SK-N-SH treated with all-trans-retinoic acid at 6 μM for 48 hours (cell line): ENCODE measurements at regions not wholly inside any gene's neighbourhood (a gene's known extent, or its start where the extent isn't known, plus 50 kb on each side); places are given as distances from the start of the nearest gene placed in this dataset.

ENCODE experiments used
- ATAC-seq: fragments of 200-7000 bp; cut with Tn5 transposase; 3 replicates; pipeline ENCODE4 v1.9.1; 2020; ENCODE audit warnings: mild to moderate bottlenecking, moderate library complexity
- ARNTL ChIP-seq: fragments of 450-650 bp; formaldehyde crosslinking; IDR thresholded peaks from 2 replicates; pipeline ENCODE4 v1.5.0; 2020; ENCODE audit warnings: low read depth, mild to moderate bottlenecking, moderate library complexity, borderline replicate concordance
- BACH2 ChIP-seq: fragments of 250-450 bp; sonication (Bioruptor Pico); IDR thresholded peaks from 2 replicates; pipeline ENCODE4 v1.9.0; 2021; ENCODE audit warnings: mild to moderate bottlenecking, borderline replicate concordance
- CREB5 ChIP-seq: fragments of 250-450 bp; sonication (Bioruptor Pico); IDR thresholded peaks from 2 replicates; pipeline ENCODE4 v1.5.1; 2020; ENCODE audit warnings: low read depth, mild to moderate bottlenecking, moderate library complexity
- CSRNP3 ChIP-seq: fragments of 250-450 bp; sonication (Bioruptor Pico); IDR thresholded peaks from 2 replicates; pipeline ENCODE4 v1.5.1; 2021; ENCODE audit warnings: mild to moderate bottlenecking, moderate library complexity
- ESRRG ChIP-seq: fragments of 250-450 bp; sonication (Bioruptor Pico); IDR thresholded peaks from 2 replicates; pipeline ENCODE4 v1.6.1; 2021; ENCODE audit warnings: mild to moderate bottlenecking
- GLIS3 ChIP-seq: fragments of 250-450 bp; sonication (Bioruptor Pico); IDR thresholded peaks from 2 replicates; pipeline ENCODE4 v1.5.0; 2020; ENCODE audit warnings: mild to moderate bottlenecking, moderate library complexity
- ISL1 ChIP-seq: fragments of 250-450 bp; sonication (Bioruptor Pico); IDR thresholded peaks from 2 replicates; pipeline ENCODE4 v2.1.2; 2022; ENCODE audit warnings: mild to moderate bottlenecking, moderate library complexity
- OSR1 ChIP-seq: fragments of 250-450 bp; sonication (Bioruptor Pico); IDR thresholded peaks from 2 replicates; pipeline ENCODE4 v1.8.0; 2022; ENCODE audit warnings: moderate library complexity, mild to moderate bottlenecking, inconsistent platforms
- PATZ1 ChIP-seq: fragments of 250-450 bp; sonication (Bioruptor Pico); IDR thresholded peaks from 2 replicates; pipeline ENCODE4 v1.8.0; 2020; ENCODE audit warnings: mild to moderate bottlenecking, moderate library complexity, borderline replicate concordance
- POU6F1 ChIP-seq: fragments of 250-450 bp; sonication (Bioruptor Pico); IDR thresholded peaks from 2 replicates; pipeline ENCODE4 v1.8.0; 2021; ENCODE audit warnings: low read depth, mild to moderate bottlenecking, moderate library complexity, borderline replicate concordance
- RARB ChIP-seq: fragments of 250-450 bp; sonication (Bioruptor Pico); IDR thresholded peaks from 2 replicates; pipeline ENCODE4 v1.8.0; 2021; ENCODE audit warnings: mild to moderate bottlenecking, moderate library complexity
- SNAI2 ChIP-seq: fragments of 250-450 bp; sonication (Bioruptor Pico); IDR thresholded peaks from 2 replicates; pipeline ENCODE4 v1.5.0; 2020; ENCODE audit warnings: mild to moderate bottlenecking, moderate library complexity
- TCF4 ChIP-seq: fragments of 250-450 bp; sonication (Bioruptor Pico); IDR thresholded peaks from 2 replicates; pipeline ENCODE4 v1.8.0; 2021; ENCODE audit warnings: mild to moderate bottlenecking, moderate library complexity, borderline replicate concordance
- TOX ChIP-seq: fragments of 250-450 bp; sonication (Bioruptor Pico); IDR thresholded peaks from 2 replicates; pipeline ENCODE4 v1.8.0; 2021; ENCODE audit warnings: mild to moderate bottlenecking, moderate library complexity, borderline replicate concordance
- TSHZ2 ChIP-seq: fragments of 250-450 bp; sonication (Bioruptor Pico); IDR thresholded peaks from 2 replicates; pipeline ENCODE4 v1.5.0; 2020; ENCODE audit warnings: mild to moderate bottlenecking, moderate library complexity
- ZC3H10 ChIP-seq: fragments of 250-450 bp; sonication (Bioruptor Pico); IDR thresholded peaks from 2 replicates; pipeline ENCODE4 v1.5.1; 2021; ENCODE audit warnings: mild to moderate bottlenecking, moderate library complexity
- ZFP3 ChIP-seq: fragments of 250-450 bp; sonication (Bioruptor Pico); IDR thresholded peaks from 2 replicates; pipeline ENCODE4 v1.5.0; 2020; ENCODE audit warnings: mild to moderate bottlenecking, moderate library complexity
- ZFP30 ChIP-seq: fragments of 450-650 bp; formaldehyde crosslinking; IDR thresholded peaks from 2 replicates; pipeline ENCODE4 v1.5.0; 2022; ENCODE audit warnings: mild to moderate bottlenecking, moderate library complexity
- ZNF565 ChIP-seq: fragments of 450-650 bp; formaldehyde crosslinking; conservative IDR thresholded peaks from 2 replicates; pipeline ENCODE4 v1.5.0; 2020; ENCODE audit warnings: low read depth, mild to moderate bottlenecking, moderate library complexity
- ZNF70 ChIP-seq: fragments of 450-650 bp; formaldehyde crosslinking; IDR thresholded peaks from 2 replicates; pipeline ENCODE4 v1.5.0; 2020; ENCODE audit warnings: mild to moderate bottlenecking, moderate library complexity
- ZNF8 ChIP-seq: fragments of 450-650 bp; formaldehyde crosslinking; IDR thresholded peaks from 2 replicates; pipeline ENCODE4 v1.5.0; 2020; ENCODE audit warnings: mild to moderate bottlenecking, moderate library complexity

GRCh38 chr2:184201246-184201645 is 397.1 kb upstream of the ZNF804A start:
- no peak for TF ChIP-seq OSR1 (CRISPR knock-in tag)
- no peak for TF ChIP-seq RARB
- TF ChIP-seq ISL1 (CRISPR knock-in tag), result no peak
- no peak for TF ChIP-seq ESRRG (CRISPR knock-in tag)
- no peak for TF ChIP-seq CREB5 (CRISPR knock-in tag)
- no peak for ATAC-seq

- ATAC-seq, result no peak
- TF ChIP-seq ZNF565 (CRISPR knock-in tag) (no peak), TOX (CRISPR knock-in tag) (no peak), ZNF70 (no peak), PATZ1 (CRISPR knock-in tag) (no peak)
- TF ChIP-seq, all 23 proteins: peak for 0
Observed at GRCh38 chr2:184203661-184204060, 394.7 kb upstream of the ZNF804A start.

GRCh38 chr2:184205048-184205596 is 393.2 kb upstream of the ZNF804A start:
- no peak for ATAC-seq
- no peak for TF ChIP-seq ESRRG (CRISPR knock-in tag)
- no peak for TF ChIP-seq SNAI2
- TF ChIP-seq ZC3H10 (CRISPR knock-in tag), result no peak
- TF ChIP-seq ZNF8 (CRISPR knock-in tag), result no peak
- no peak for TF ChIP-seq PATZ1 (CRISPR knock-in tag)
- TF ChIP-seq ZFP30, result no peak
- TF ChIP-seq ZNF70, result no peak
- no peak for TF ChIP-seq ZNF565 (CRISPR knock-in tag)
- no peak for TF ChIP-seq BACH2
- TF ChIP-seq OSR1 (CRISPR knock-in tag), result no peak
- no peak for TF ChIP-seq ZFP3 (CRISPR knock-in tag)
- no peak for TF ChIP-seq TOX (CRISPR knock-in tag)
- TF ChIP-seq ARNTL (CRISPR knock-in tag), result no peak

- no peak for ATAC-seq
- TF ChIP-seq ZFP30, result no peak
- TF ChIP-seq ZNF8 (CRISPR knock-in tag), result no peak
- no peak for TF ChIP-seq ESRRG (CRISPR knock-in tag)
- TF ChIP-seq CSRNP3 (CRISPR knock-in tag), result no peak
- no peak for TF ChIP-seq OSR1 (CRISPR knock-in tag)
- no peak for TF ChIP-seq TSHZ2 (CRISPR knock-in tag)
- no peak for TF ChIP-seq ZNF565 (CRISPR knock-in tag)
- TF ChIP-seq TCF4 (CRISPR knock-in tag), result no peak
- no peak for TF ChIP-seq GLIS3 (CRISPR knock-in tag)
- TF ChIP-seq ISL1 (CRISPR knock-in tag), result no peak
- no peak for TF ChIP-seq RARB
- TF ChIP-seq POU6F1, result no peak
- TF ChIP-seq PATZ1 (CRISPR knock-in tag), result no peak
- no peak for TF ChIP-seq CREB5 (CRISPR knock-in tag)
- no peak for TF ChIP-seq SNAI2
Observed at GRCh38 chr2:184206045-184206444, 392.3 kb upstream of the ZNF804A start.
